ENCODE measurements at regions not wholly inside any gene's neighbourhood (a gene's known extent, or its start where the extent isn't known, plus 50 kb on each side); places are given as distances from the start of the nearest gene placed in this dataset.

GRCh38 chr6:44538131-44538806 is 150.8 kb downstream of the CDC5L start:
- Histone ChIP-seq H3K27me3 (no peaks in the 10 kb centered on the region), H3K9ac (ENCODE audit: low read depth in 2 of 2, low read length in 2 of 2) (no peak overlapping the region), H3K4me3 (no peak overlapping the region), H3K36me3 (no peaks in the 10 kb centered on the region), H3K9me3 (no peaks in the 10 kb centered on the region), H3K27ac (no peak overlapping the region), H3K4me1 (no peaks in the 10 kb centered on the region)
- TF ChIP-seq, protein P1, sequence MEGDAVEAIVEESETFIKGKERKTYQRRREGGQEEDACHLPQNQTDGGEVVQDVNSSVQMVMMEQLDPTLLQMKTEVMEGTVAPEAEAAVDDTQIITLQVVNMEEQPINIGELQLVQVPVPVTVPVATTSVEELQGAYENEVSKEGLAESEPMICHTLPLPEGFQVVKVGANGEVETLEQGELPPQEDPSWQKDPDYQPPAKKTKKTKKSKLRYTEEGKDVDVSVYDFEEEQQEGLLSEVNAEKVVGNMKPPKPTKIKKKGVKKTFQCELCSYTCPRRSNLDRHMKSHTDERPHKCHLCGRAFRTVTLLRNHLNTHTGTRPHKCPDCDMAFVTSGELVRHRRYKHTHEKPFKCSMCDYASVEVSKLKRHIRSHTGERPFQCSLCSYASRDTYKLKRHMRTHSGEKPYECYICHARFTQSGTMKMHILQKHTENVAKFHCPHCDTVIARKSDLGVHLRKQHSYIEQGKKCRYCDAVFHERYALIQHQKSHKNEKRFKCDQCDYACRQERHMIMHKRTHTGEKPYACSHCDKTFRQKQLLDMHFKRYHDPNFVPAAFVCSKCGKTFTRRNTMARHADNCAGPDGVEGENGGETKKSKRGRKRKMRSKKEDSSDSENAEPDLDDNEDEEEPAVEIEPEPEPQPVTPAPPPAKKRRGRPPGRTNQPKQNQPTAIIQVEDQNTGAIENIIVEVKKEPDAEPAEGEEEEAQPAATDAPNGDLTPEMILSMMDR (IDR thresholded peaks at IDR 0.05): no peak
- no peak for DNase-seq
- intact Hi-C loops (cut with DNase I): no loop called here

DNA sequence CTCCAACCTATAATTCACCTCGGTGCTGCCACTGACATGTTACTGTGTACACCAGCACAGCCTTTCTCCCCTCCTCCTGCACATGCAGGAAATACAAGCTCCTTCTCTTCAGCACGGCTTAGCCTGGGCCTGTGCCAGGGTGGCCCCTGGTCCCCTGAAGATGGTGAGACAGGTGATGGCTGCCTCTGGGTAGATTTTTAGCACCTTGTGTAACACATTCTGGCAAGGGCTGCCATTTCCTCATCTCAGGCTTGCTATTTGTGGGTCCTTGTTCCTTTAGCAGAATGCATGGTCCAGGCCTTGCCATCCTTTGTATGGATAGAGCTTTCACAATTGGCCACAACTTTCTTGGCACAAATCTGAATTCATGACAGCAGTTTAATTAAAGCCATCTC is 151.3 kb downstream of the CDC5L start:
- no peaks in the 10 kb centered on the region for H3K36me3 ChIP-seq
- no peak overlapping the region for H3K9ac ChIP-seq (ENCODE audit: low read depth in 2 of 2, low read length in 2 of 2)
- no peak overlapping the region for H3K27ac ChIP-seq
- TF ChIP-seq, protein P1 (IDR thresholded peaks at IDR 0.05): no peak
- intact Hi-C loops (cut with DNase I): no loop called here
- H3K27me3 ChIP-seq: no peaks in the 10 kb centered on the region
- no peak for DNase-seq
- H3K4me1 ChIP-seq: no peaks in the 10 kb centered on the region
- no peaks in the 10 kb centered on the region for H3K9me3 ChIP-seq
- H3K4me3 ChIP-seq: no peak overlapping the region

- intact Hi-C loops (cut with DNase I): no loop called here
- Histone ChIP-seq H3K9ac (ENCODE audit: low read depth in 2 of 2, low read length in 2 of 2) (no peak overlapping the region), H3K9me3 (no peaks in the 10 kb centered on the region), H3K4me1 (no peaks in the 10 kb centered on the region), H3K27ac (no peak overlapping the region), H3K36me3 (no peaks in the 10 kb centered on the region), H3K4me3 (no peak overlapping the region), H3K27me3 (no peaks in the 10 kb centered on the region)
- DNase-seq: no peak
- TF ChIP-seq, protein P1 (IDR thresholded peaks at IDR 0.05): no peak
These were observed 152.3 kb downstream of the CDC5L start for GRCh38 chr6:44539701-44540355.

DNA sequence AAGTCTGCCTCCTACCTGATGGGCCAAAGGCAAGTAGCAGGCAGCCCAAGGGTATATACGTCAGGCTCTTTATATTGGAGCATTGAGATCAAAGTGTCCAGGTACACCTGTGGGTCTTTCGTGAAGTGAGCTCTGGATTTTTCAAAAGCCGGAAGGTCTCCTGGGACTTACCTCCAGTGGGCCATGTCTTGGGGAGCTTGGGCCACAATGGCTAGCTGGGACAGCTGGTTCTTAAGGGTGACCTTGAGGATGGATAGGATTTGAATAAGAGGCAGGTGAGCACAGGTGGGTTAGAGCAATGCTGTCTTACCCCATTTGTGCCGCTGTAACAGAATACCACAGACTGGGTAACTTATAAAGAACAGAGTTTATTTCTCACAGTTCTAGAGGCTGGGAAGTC is 153.4 kb downstream of the CDC5L start:
- Histone ChIP-seq H3K36me3 (no peaks in the 10 kb centered on the region), H3K4me1 (no peaks in the 10 kb centered on the region), H3K4me3 (no peak overlapping the region), H3K27ac (no peak overlapping the region), H3K27me3 (no peaks in the 10 kb centered on the region), H3K9ac (ENCODE audit: low read depth in 2 of 2, low read length in 2 of 2) (no peak overlapping the region), H3K9me3 (no peaks in the 10 kb centered on the region)
- intact Hi-C loops (cut with DNase I): no loop called here
- no peak for DNase-seq
- TF ChIP-seq, protein P1 (IDR thresholded peaks at IDR 0.05): no peak

- Histone ChIP-seq H3K36me3 (no peaks in the 10 kb centered on the region), H3K27me3 (no peaks in the 10 kb centered on the region), H3K4me3 (no peak overlapping the region), H3K4me1 (no peaks in the 10 kb centered on the region), H3K9me3 (no peaks in the 10 kb centered on the region), H3K27ac (no peak overlapping the region), H3K9ac (ENCODE audit: low read depth in 2 of 2, low read length in 2 of 2) (no peak overlapping the region)
- no peak for DNase-seq
- TF ChIP-seq, protein P1 (IDR thresholded peaks at IDR 0.05): no peak
- intact Hi-C loops (cut with DNase I): no loop called here
These were observed 155.1 kb downstream of the CDC5L start for GRCh38 chr6:44542401-44543116.

Data from colonic mucosa (tissue), 4 donors.